HG03039 (cell line): ENCODE measurements at regions not wholly inside any gene's neighbourhood (a gene's known extent, or its start where the extent isn't known, plus 50 kb on each side); places are given as distances from the start of the nearest gene placed in this dataset.

Experiments
- ATAC-seq: cut with Tn5 transposase; IDR thresholded peaks from one replicate; pipeline ENCODE4 v1.9.1; 2021; ENCODE audit warnings: mild to moderate bottlenecking, moderate library complexity; ENCODE audit not compliant: unreplicated experiment

GRCh38 chr1:188444526-188444925 is 1615.8 kb downstream of the PLA2G4A start:
- no peak for ATAC-seq

GRCh38 chr1:188462837-188463236 is 1634.1 kb downstream of the PLA2G4A start:
- ATAC-seq, result no peak

GRCh38 chr1:188463919-188464318 is 1635.2 kb downstream of the PLA2G4A start:
- no peak for ATAC-seq

GRCh38 chr1:188466539-188466938 is 1637.8 kb downstream of the PLA2G4A start:
- no peak for ATAC-seq

GRCh38 chr1:188476606-188477005 is 1647.9 kb downstream of the PLA2G4A start:
- no peak for ATAC-seq

GRCh38 chr1:188489336-188490112 is 1660.8 kb downstream of the PLA2G4A start:
- no peak for ATAC-seq

GRCh38 chr1:188496506-188496905 is 1667.8 kb downstream of the PLA2G4A start:
- ATAC-seq, result no peak

GRCh38 chr1:188497020-188497419 is 1668.3 kb downstream of the PLA2G4A start:
- ATAC-seq, result no peak

- no peak for ATAC-seq
These were observed 1670.9 kb downstream of the PLA2G4A start for GRCh38 chr1:188499690-188500089.

- no peak for ATAC-seq
These were observed 1686.2 kb downstream of the PLA2G4A start for GRCh38 chr1:188514917-188515316.

GRCh38 chr1:188517139-188517538 is 1688.4 kb downstream of the PLA2G4A start:
- ATAC-seq, result no peak

- ATAC-seq, result no peak
These were observed 1722.4 kb downstream of the PLA2G4A start for GRCh38 chr1:188551176-188551575.

- no peak for ATAC-seq
These were observed 1728.3 kb downstream of the PLA2G4A start for GRCh38 chr1:188557053-188557452.

GRCh38 chr1:188582911-188583532 is 1754.3 kb downstream of the PLA2G4A start:
- ATAC-seq, result no peak

GRCh38 chr1:188584119-188584518 is 1755.4 kb downstream of the PLA2G4A start:
- no peak for ATAC-seq

GRCh38 chr1:188590641-188591040 is 1761.9 kb downstream of the PLA2G4A start:
- no peak for ATAC-seq

GRCh38 chr1:188594542-188595235 is 1765.9 kb downstream of the PLA2G4A start:
- no peak for ATAC-seq

GRCh38 chr1:188599313-188599712 is 1770.6 kb downstream of the PLA2G4A start:
- no peak for ATAC-seq

- no peak for ATAC-seq
These were observed 1782.7 kb downstream of the PLA2G4A start for GRCh38 chr1:188611432-188611831.

GRCh38 chr1:188615321-188615720 is 1786.6 kb downstream of the PLA2G4A start:
- no peak for ATAC-seq

GRCh38 chr1:188620236-188620635 is 1791.5 kb downstream of the PLA2G4A start:
- ATAC-seq, result no peak
